ENCODE measurements at regions not wholly inside any gene's neighbourhood (a gene's known extent, or its start where the extent isn't known, plus 50 kb on each side); places are given as distances from the start of the nearest gene placed in this dataset.

- 57% methylated on average over 8 of the region's 9 CpGs for WGBS (ENCODE audit: insufficient coverage, low coverage, low lambda C conversion rate, missing lambda C conversion rate)
- Histone ChIP-seq H3K9me3 (no peaks in the 10 kb centered on the region), H3K36me3 (no peaks in the 10 kb centered on the region), H3K4me3 (no peak overlapping the region), H3K27ac (no peak overlapping the region), H3K27me3 (no peaks in the 10 kb centered on the region), H3K4me1 (no peaks in the 10 kb centered on the region)
- TF ChIP-seq POLR2A (IDR thresholded peaks at IDR 0.05) (no peak), CTCF (IDR thresholded peaks at IDR 0.05) (no peak)
- intact Hi-C loops (cut with DNase I): no loop called here
- ATAC-seq (peak; percentile 12 to 71 (median 61)), DNase-seq (peak in 1 of 3 donors; percentile 30)
Observed at GRCh38 chr18:47520263-47520662, 268.8 kb upstream of the SKOR2 start.

GRCh38 chr18:47519706-47520105 is 268.2 kb upstream of the SKOR2 start:
- ATAC-seq (peak in 2 of 4 donors; percentile 59 to 70), DNase-seq (no peak)
- intact Hi-C loops (cut with DNase I): no loop called here
- no peak overlapping the region for H3K4me3 ChIP-seq
- no peaks in the 10 kb centered on the region for H3K27me3 ChIP-seq
- H3K36me3 ChIP-seq: no peaks in the 10 kb centered on the region
- no peak overlapping the region for H3K27ac ChIP-seq
- TF ChIP-seq CTCF (IDR thresholded peaks at IDR 0.05) (no peak), POLR2A (IDR thresholded peaks at IDR 0.05) (no peak)
- no peaks in the 10 kb centered on the region for H3K4me1 ChIP-seq
- H3K9me3 ChIP-seq: no peaks in the 10 kb centered on the region

- Histone ChIP-seq H3K4me3 (no peak overlapping the region), H3K9me3 (no peaks in the 10 kb centered on the region), H3K27me3 (no peaks in the 10 kb centered on the region), H3K27ac (no peak overlapping the region), H3K36me3 (no peaks in the 10 kb centered on the region), H3K4me1 (no peaks in the 10 kb centered on the region)
- WGBS (ENCODE audit: insufficient coverage, low coverage, low lambda C conversion rate, missing lambda C conversion rate): 41% methylated on average over 3 of the region's 5 CpGs
- ATAC-seq: peak; percentile 91 to 96 (median 92)
- intact Hi-C loops (cut with DNase I): no loop called here
- TF ChIP-seq CTCF (IDR thresholded peaks at IDR 0.05) (no peak), POLR2A (IDR thresholded peaks at IDR 0.05) (no peak)
- DNase-seq: peak in 2 of 3 donors; percentile 56 to 64
Observed at GRCh38 chr18:47519277-47519676, 267.8 kb upstream of the SKOR2 start.

GRCh38 chr18:47513614-47514013 is 262.2 kb upstream of the SKOR2 start:
- Histone ChIP-seq H3K27ac (no peak overlapping the region), H3K9me3 (no peaks in the 10 kb centered on the region), H3K4me1 (no peaks in the 10 kb centered on the region), H3K27me3 (no peaks in the 10 kb centered on the region), H3K36me3 (no peaks in the 10 kb centered on the region), H3K4me3 (no peak overlapping the region)
- TF ChIP-seq CTCF (IDR thresholded peaks at IDR 0.05) (no peak), POLR2A (IDR thresholded peaks at IDR 0.05) (no peak)
- intact Hi-C loops (cut with DNase I): no loop called here
- no peak for DNase-seq
- WGBS (ENCODE audit: insufficient coverage, low coverage, low lambda C conversion rate, missing lambda C conversion rate): 78% methylated on average over 3 of the region's 3 CpGs
- no peak for ATAC-seq

Measured in right lobe of liver (tissue), 6 donors.